ENCODE measurements at regions not wholly inside any gene's neighbourhood (a gene's known extent, or its start where the extent isn't known, plus 50 kb on each side); places are given as distances from the start of the nearest gene placed in this dataset.

DNA sequence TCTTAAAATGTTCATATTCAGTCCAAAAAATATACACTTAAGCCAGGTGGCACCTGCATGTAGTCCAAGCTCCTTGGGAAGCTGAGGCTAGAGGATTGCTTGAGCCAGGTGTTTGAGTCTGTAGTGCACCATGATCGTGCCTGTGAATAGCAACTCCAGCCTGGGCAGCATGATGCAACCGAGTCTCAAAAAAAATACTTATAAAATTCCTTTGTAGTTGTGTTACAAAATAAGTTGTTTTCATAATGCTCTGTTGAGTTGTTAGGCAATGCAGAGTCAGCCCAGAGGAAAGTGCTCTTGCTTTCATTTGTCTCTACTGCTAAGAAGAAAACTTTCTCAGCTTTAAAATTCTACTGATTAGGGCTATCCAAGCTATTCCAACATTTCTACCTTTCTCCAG lies 442.8 kb upstream of the ARRDC4 start:
- TF ChIP-seq, protein P1, sequence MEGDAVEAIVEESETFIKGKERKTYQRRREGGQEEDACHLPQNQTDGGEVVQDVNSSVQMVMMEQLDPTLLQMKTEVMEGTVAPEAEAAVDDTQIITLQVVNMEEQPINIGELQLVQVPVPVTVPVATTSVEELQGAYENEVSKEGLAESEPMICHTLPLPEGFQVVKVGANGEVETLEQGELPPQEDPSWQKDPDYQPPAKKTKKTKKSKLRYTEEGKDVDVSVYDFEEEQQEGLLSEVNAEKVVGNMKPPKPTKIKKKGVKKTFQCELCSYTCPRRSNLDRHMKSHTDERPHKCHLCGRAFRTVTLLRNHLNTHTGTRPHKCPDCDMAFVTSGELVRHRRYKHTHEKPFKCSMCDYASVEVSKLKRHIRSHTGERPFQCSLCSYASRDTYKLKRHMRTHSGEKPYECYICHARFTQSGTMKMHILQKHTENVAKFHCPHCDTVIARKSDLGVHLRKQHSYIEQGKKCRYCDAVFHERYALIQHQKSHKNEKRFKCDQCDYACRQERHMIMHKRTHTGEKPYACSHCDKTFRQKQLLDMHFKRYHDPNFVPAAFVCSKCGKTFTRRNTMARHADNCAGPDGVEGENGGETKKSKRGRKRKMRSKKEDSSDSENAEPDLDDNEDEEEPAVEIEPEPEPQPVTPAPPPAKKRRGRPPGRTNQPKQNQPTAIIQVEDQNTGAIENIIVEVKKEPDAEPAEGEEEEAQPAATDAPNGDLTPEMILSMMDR (conservative IDR thresholded peaks at IDR 0.05 in 1 of 2, IDR thresholded peaks at IDR 0.05 in 1 of 2; ENCODE audit: low read depth in 1 of 2, low read length in 2 of 2), result no peak
- TF ChIP-seq EZH2 (IDR thresholded peaks at IDR 0.05; ENCODE audit: low read length, missing control alignments), result no peak

Data from fibroblast of lung (primary cell).